ENCODE measurements at regions not wholly inside any gene's neighbourhood (a gene's known extent, or its start where the extent isn't known, plus 50 kb on each side); places are given as distances from the start of the nearest gene placed in this dataset.

- no peak for TF ChIP-seq CTCF (conservative IDR thresholded peaks at IDR 0.05; ENCODE audit: low read length)
- TF ChIP-seq EZH2phosphoT487 (IDR thresholded peaks at IDR 0.05; ENCODE audit: borderline replicate concordance, low read depth, low read length), result no peak
These were observed 1576.5 kb downstream of the EFNA5 start for GRCh38 chr5:106094204-106094607.
